ENCODE measurements at regions not wholly inside any gene's neighbourhood (a gene's known extent, or its start where the extent isn't known, plus 50 kb on each side); places are given as distances from the start of the nearest gene placed in this dataset.

- Histone ChIP-seq H3K4me3 (ENCODE audit: insufficient read depth, low read depth, low read length, poor library complexity, severe bottlenecking) (no peak overlapping the region), H3K27ac (ENCODE audit: insufficient read depth, low read length, poor library complexity, severe bottlenecking) (no peak overlapping the region), H3K9me3 (ENCODE audit: control insufficient read depth, low read length) (no peaks in the 10 kb centered on the region), H3K27me3 (replicated peaks; ENCODE audit: control insufficient read depth, insufficient read depth, low read length, poor library complexity, severe bottlenecking) (no peaks in the 10 kb centered on the region), H3K36me3 (ENCODE audit: control insufficient read depth, insufficient read depth, low read length) (no peaks in the 10 kb centered on the region), H3K4me1 (ENCODE audit: control insufficient read depth, insufficient read depth, low read length, poor library complexity, severe bottlenecking) (no peaks in the 10 kb centered on the region)
- DNase-seq = no peak
These were observed 339.0 kb upstream of the BOD1L1 start for GRCh38 chr4:13966231-13967195.

- Histone ChIP-seq H3K27me3 (replicated peaks; ENCODE audit: control insufficient read depth, insufficient read depth, low read length, poor library complexity, severe bottlenecking) (no peaks in the 10 kb centered on the region), H3K27ac (ENCODE audit: insufficient read depth, low read length, poor library complexity, severe bottlenecking) (no peak overlapping the region), H3K36me3 (ENCODE audit: control insufficient read depth, insufficient read depth, low read length) (no peaks in the 10 kb centered on the region), H3K9me3 (ENCODE audit: control insufficient read depth, low read length) (no peaks in the 10 kb centered on the region), H3K4me1 (ENCODE audit: control insufficient read depth, insufficient read depth, low read length, poor library complexity, severe bottlenecking) (no peaks in the 10 kb centered on the region), H3K4me3 (ENCODE audit: insufficient read depth, low read depth, low read length, poor library complexity, severe bottlenecking) (no peak overlapping the region)
- DNase-seq = no peak
These were observed 341.2 kb upstream of the BOD1L1 start for GRCh38 chr4:13968723-13969122.

- Histone ChIP-seq H3K27ac (ENCODE audit: insufficient read depth, low read length, poor library complexity, severe bottlenecking) (no peak overlapping the region), H3K27me3 (replicated peaks; ENCODE audit: control insufficient read depth, insufficient read depth, low read length, poor library complexity, severe bottlenecking) (no peaks in the 10 kb centered on the region), H3K4me3 (ENCODE audit: insufficient read depth, low read depth, low read length, poor library complexity, severe bottlenecking) (no peak overlapping the region), H3K4me1 (ENCODE audit: control insufficient read depth, insufficient read depth, low read length, poor library complexity, severe bottlenecking) (no peaks in the 10 kb centered on the region), H3K9me3 (ENCODE audit: control insufficient read depth, low read length) (no peaks in the 10 kb centered on the region), H3K36me3 (ENCODE audit: control insufficient read depth, insufficient read depth, low read length) (no peaks in the 10 kb centered on the region)
- DNase-seq = no peak
These were observed 342.8 kb upstream of the BOD1L1 start for GRCh38 chr4:13970349-13970748.

- Histone ChIP-seq H3K27ac (ENCODE audit: insufficient read depth, low read length, poor library complexity, severe bottlenecking) (no peak overlapping the region), H3K4me1 (ENCODE audit: control insufficient read depth, insufficient read depth, low read length, poor library complexity, severe bottlenecking) (no peaks in the 10 kb centered on the region), H3K27me3 (replicated peaks; ENCODE audit: control insufficient read depth, insufficient read depth, low read length, poor library complexity, severe bottlenecking) (no peaks in the 10 kb centered on the region), H3K9me3 (ENCODE audit: control insufficient read depth, low read length) (no peaks in the 10 kb centered on the region), H3K36me3 (ENCODE audit: control insufficient read depth, insufficient read depth, low read length) (no peaks in the 10 kb centered on the region), H3K4me3 (ENCODE audit: insufficient read depth, low read depth, low read length, poor library complexity, severe bottlenecking) (no peak overlapping the region)
- DNase-seq = no peak
These were observed 350.2 kb upstream of the BOD1L1 start for GRCh38 chr4:13977746-13978145.

GRCh38 chr4:13980317-13981310 is 353.1 kb upstream of the BOD1L1 start:
- no peak overlapping the region for H3K27ac ChIP-seq (ENCODE audit: insufficient read depth, low read length, poor library complexity, severe bottlenecking)
- no peaks in the 10 kb centered on the region for H3K4me1 ChIP-seq (ENCODE audit: control insufficient read depth, insufficient read depth, low read length, poor library complexity, severe bottlenecking)
- no peaks in the 10 kb centered on the region for H3K9me3 ChIP-seq (ENCODE audit: control insufficient read depth, low read length)
- H3K27me3 ChIP-seq (replicated peaks; ENCODE audit: control insufficient read depth, insufficient read depth, low read length, poor library complexity, severe bottlenecking) = no peaks in the 10 kb centered on the region
- no peak for DNase-seq
- no peaks in the 10 kb centered on the region for H3K36me3 ChIP-seq (ENCODE audit: control insufficient read depth, insufficient read depth, low read length)
- H3K4me3 ChIP-seq (ENCODE audit: insufficient read depth, low read depth, low read length, poor library complexity, severe bottlenecking) = no peak overlapping the region

- Histone ChIP-seq H3K4me1 (ENCODE audit: control insufficient read depth, insufficient read depth, low read length, poor library complexity, severe bottlenecking) (no peaks in the 10 kb centered on the region), H3K27ac (ENCODE audit: insufficient read depth, low read length, poor library complexity, severe bottlenecking) (no peak overlapping the region), H3K9me3 (ENCODE audit: control insufficient read depth, low read length) (no peaks in the 10 kb centered on the region), H3K36me3 (ENCODE audit: control insufficient read depth, insufficient read depth, low read length) (no peaks in the 10 kb centered on the region), H3K4me3 (ENCODE audit: insufficient read depth, low read depth, low read length, poor library complexity, severe bottlenecking) (no peak overlapping the region), H3K27me3 (replicated peaks; ENCODE audit: control insufficient read depth, insufficient read depth, low read length, poor library complexity, severe bottlenecking) (no peaks in the 10 kb centered on the region)
- no peak for DNase-seq
These were observed 354.0 kb upstream of the BOD1L1 start for GRCh38 chr4:13981499-13981898.

- Histone ChIP-seq H3K4me1 (ENCODE audit: control insufficient read depth, insufficient read depth, low read length, poor library complexity, severe bottlenecking) (no peaks in the 10 kb centered on the region), H3K4me3 (ENCODE audit: insufficient read depth, low read depth, low read length, poor library complexity, severe bottlenecking) (no peak overlapping the region)
- DNase-seq = no peak
These were observed 354.5 kb upstream of the BOD1L1 start for GRCh38 chr4:13982010-13982409.

GRCh38 chr4:13983189-13983790 is 355.8 kb upstream of the BOD1L1 start:
- Histone ChIP-seq H3K4me3 (ENCODE audit: insufficient read depth, low read depth, low read length, poor library complexity, severe bottlenecking) (no peak overlapping the region), H3K9me3 (ENCODE audit: control insufficient read depth, low read length) (no peaks in the 10 kb centered on the region), H3K27me3 (replicated peaks; ENCODE audit: control insufficient read depth, insufficient read depth, low read length, poor library complexity, severe bottlenecking) (no peaks in the 10 kb centered on the region), H3K27ac (ENCODE audit: insufficient read depth, low read length, poor library complexity, severe bottlenecking) (no peak overlapping the region), H3K4me1 (ENCODE audit: control insufficient read depth, insufficient read depth, low read length, poor library complexity, severe bottlenecking) (no peaks in the 10 kb centered on the region), H3K36me3 (ENCODE audit: control insufficient read depth, insufficient read depth, low read length) (no peaks in the 10 kb centered on the region)
- no peak for DNase-seq

More at GRCh38 chr4:13982010-13982409, 354.5 kb upstream of the BOD1L1 start:
- Histone ChIP-seq H3K36me3 (ENCODE audit: control insufficient read depth, insufficient read depth, low read length) (no peaks in the 10 kb centered on the region), H3K27me3 (replicated peaks; ENCODE audit: control insufficient read depth, insufficient read depth, low read length, poor library complexity, severe bottlenecking) (no peaks in the 10 kb centered on the region), H3K27ac (ENCODE audit: insufficient read depth, low read length, poor library complexity, severe bottlenecking) (no peak overlapping the region), H3K9me3 (ENCODE audit: control insufficient read depth, low read length) (no peaks in the 10 kb centered on the region)

- no peak overlapping the region for H3K4me3 ChIP-seq (ENCODE audit: insufficient read depth, low read depth, low read length, poor library complexity, severe bottlenecking)
- H3K27ac ChIP-seq (ENCODE audit: insufficient read depth, low read length, poor library complexity, severe bottlenecking) = no peak overlapping the region
- no peaks in the 10 kb centered on the region for H3K4me1 ChIP-seq (ENCODE audit: control insufficient read depth, insufficient read depth, low read length, poor library complexity, severe bottlenecking)
- no peaks in the 10 kb centered on the region for H3K27me3 ChIP-seq (replicated peaks; ENCODE audit: control insufficient read depth, insufficient read depth, low read length, poor library complexity, severe bottlenecking)
- H3K9me3 ChIP-seq (ENCODE audit: control insufficient read depth, low read length) = no peaks in the 10 kb centered on the region
- DNase-seq = no peak
- no peaks in the 10 kb centered on the region for H3K36me3 ChIP-seq (ENCODE audit: control insufficient read depth, insufficient read depth, low read length)
These were observed 357.7 kb upstream of the BOD1L1 start for GRCh38 chr4:13984991-13985800.
